Lower lobe of right lung (tissue), 2 donors: ENCODE measurements at regions not wholly inside any gene's neighbourhood (a gene's known extent, or its start where the extent isn't known, plus 50 kb on each side); places are given as distances from the start of the nearest gene placed in this dataset.

Experiments used
- ATAC-seq, 2 donors: fragments of 200-7000 bp; cut with Tn5 transposase; one replicate each; pipeline ENCODE4 v1.9.1; 2020 to 2022; ENCODE audit warnings: mild to moderate bottlenecking in 2 of 2, moderate library complexity in 2 of 2
- DNase-seq: peaks from one replicate; pipeline ENCODE4 v3.0.0-alpha.2; 2020
- H3K27ac ChIP-seq: fragments of 200-600 bp; one replicate; pipeline ENCODE4 v1.8.0; 2022
- H3K27me3 ChIP-seq: fragments of 200-600 bp; one replicate; pipeline ENCODE4 v1.8.0; 2022; ENCODE audit warnings: low read depth
- H3K36me3 ChIP-seq: fragments of 200-600 bp; one replicate; pipeline ENCODE4 v1.8.0; 2022; ENCODE audit warnings: mild to moderate bottlenecking
- H3K4me1 ChIP-seq: fragments of 200-600 bp; one replicate; pipeline ENCODE4 v1.8.0; 2022
- H3K4me3 ChIP-seq: fragments of 200-600 bp; one replicate; pipeline ENCODE4 v1.8.0; 2022; ENCODE audit warnings: mild to moderate bottlenecking
- H3K9me3 ChIP-seq: fragments of 200-600 bp; one replicate; pipeline ENCODE4 v1.8.0; 2022
- CTCF ChIP-seq: fragments of 200-600 bp; IDR thresholded peaks from one replicate; pipeline ENCODE4 v1.8.0; 2022; ENCODE audit warnings: antibody characterized with exemption, mild to moderate bottlenecking
- intact Hi-C: fragments of 100-400 bp; cut with DNase I; formaldehyde crosslinking; loops from one replicate; pipeline ENCODE4 v1.11.0; 2022
- donor health status: DM: no; HTN: yes; CAD: no; lungs with severe emphysema.

- no peak overlapping the region for H3K4me3 ChIP-seq
- intact Hi-C loops = no loop called here
- no peaks in the 10 kb centered on the region for H3K4me1 ChIP-seq
- ATAC-seq (no peak), DNase-seq (no peak)
- H3K27me3 ChIP-seq = no peaks in the 10 kb centered on the region
- no peak overlapping the region for H3K27ac ChIP-seq
- H3K9me3 ChIP-seq = no peaks in the 10 kb centered on the region
- H3K36me3 ChIP-seq = no peaks in the 10 kb centered on the region
- no peak for TF ChIP-seq CTCF
Observed at GRCh38 chr2:128986026-128986715, 667.5 kb upstream of the HS6ST1 start.

GRCh38 chr2:128986867-128987268 lies 668.2 kb upstream of the HS6ST1 start:
- no peaks in the 10 kb centered on the region for H3K4me1 ChIP-seq
- no peak overlapping the region for H3K4me3 ChIP-seq
- H3K36me3 ChIP-seq = no peaks in the 10 kb centered on the region
- no peaks in the 10 kb centered on the region for H3K27me3 ChIP-seq
- TF ChIP-seq CTCF = no peak
- H3K27ac ChIP-seq = no peak overlapping the region
- DNase-seq = no peak
- intact Hi-C loops = no loop called here
- ATAC-seq = no peak
- H3K9me3 ChIP-seq = no peaks in the 10 kb centered on the region

- Histone ChIP-seq H3K9me3 (no peaks in the 10 kb centered on the region), H3K27ac (no peak overlapping the region), H3K4me1 (no peaks in the 10 kb centered on the region), H3K36me3 (no peaks in the 10 kb centered on the region), H3K27me3 (no peaks in the 10 kb centered on the region), H3K4me3 (no peak overlapping the region)
- intact Hi-C loops = no loop called here
- ATAC-seq = no peak
- no peak for TF ChIP-seq CTCF
- no peak for DNase-seq
Observed at GRCh38 chr2:128988326-128988725, 669.7 kb upstream of the HS6ST1 start.

GRCh38 chr2:128988967-128989366 lies 670.3 kb upstream of the HS6ST1 start:
- Histone ChIP-seq H3K36me3 (no peaks in the 10 kb centered on the region), H3K4me1 (no peaks in the 10 kb centered on the region), H3K27ac (no peak overlapping the region), H3K4me3 (no peak overlapping the region), H3K9me3 (no peaks in the 10 kb centered on the region), H3K27me3 (no peaks in the 10 kb centered on the region)
- intact Hi-C loops = no loop called here
- TF ChIP-seq CTCF = no peak
- no peak for DNase-seq
- no peak for ATAC-seq

DNA sequence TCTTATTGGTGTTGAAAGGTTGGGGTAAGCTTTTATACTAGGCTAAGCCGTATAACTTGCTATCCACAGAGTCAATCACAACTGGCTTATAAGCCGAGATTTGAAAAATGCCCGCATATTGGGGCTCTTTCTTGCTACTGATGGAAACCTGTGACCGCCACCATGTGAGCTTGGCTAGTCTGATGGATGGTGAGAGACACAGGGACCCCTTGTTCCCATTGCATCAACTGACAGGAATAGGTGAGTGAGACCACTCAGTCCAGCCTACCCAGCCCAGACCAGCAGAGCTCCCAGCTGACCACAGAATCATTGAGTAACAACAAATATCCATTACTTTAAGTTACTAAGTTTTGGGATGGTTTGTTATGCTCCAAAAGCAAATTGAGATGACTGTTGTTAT lies 676.4 kb upstream of the HS6ST1 start:
- no peak overlapping the region for H3K27ac ChIP-seq
- no peak for DNase-seq
- no peak overlapping the region for H3K4me3 ChIP-seq
- H3K27me3 ChIP-seq = no peaks in the 10 kb centered on the region
- intact Hi-C loops = no loop called here
- H3K4me1 ChIP-seq = no peaks in the 10 kb centered on the region
- no peak for ATAC-seq
- TF ChIP-seq CTCF = no peak
- no peaks in the 10 kb centered on the region for H3K9me3 ChIP-seq
- no peaks in the 10 kb centered on the region for H3K36me3 ChIP-seq

DNA sequence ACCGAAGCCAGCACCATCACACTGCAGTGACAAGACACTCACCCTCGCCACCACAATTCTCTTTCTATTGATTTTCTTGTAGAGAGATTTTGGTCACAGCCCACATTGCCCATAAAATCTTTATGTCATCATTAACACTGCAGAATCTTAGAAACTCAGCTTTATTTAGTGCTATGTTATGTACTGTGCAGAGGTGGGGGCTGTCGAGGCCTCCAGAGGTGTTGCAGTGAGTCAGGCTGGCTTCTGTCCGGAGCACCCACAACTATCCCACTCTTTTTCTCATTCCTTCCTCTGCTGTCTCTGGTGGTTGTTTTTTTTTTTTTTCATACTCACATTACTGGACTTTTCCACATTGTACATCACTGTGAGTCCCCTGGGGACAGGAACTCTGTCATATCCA lies 677.4 kb upstream of the HS6ST1 start:
- Histone ChIP-seq H3K4me1 (no peaks in the 10 kb centered on the region), H3K9me3 (no peaks in the 10 kb centered on the region), H3K27ac (no peak overlapping the region), H3K27me3 (no peaks in the 10 kb centered on the region), H3K36me3 (no peaks in the 10 kb centered on the region), H3K4me3 (no peak overlapping the region)
- DNase-seq (no peak), ATAC-seq (no peak)
- no peak for TF ChIP-seq CTCF
- intact Hi-C loops = no loop called here
